Subcutaneous abdominal adipose tissue (tissue), 5 donors: ENCODE measurements at regions not wholly inside any gene's neighbourhood (a gene's known extent, or its start where the extent isn't known, plus 50 kb on each side); places are given as distances from the start of the nearest gene placed in this dataset.

Experiments used
- H3K27ac ChIP-seq: one replicate; pipeline ENCODE4 v1.7.0; 2013; ENCODE audit warnings: low read depth, mild to moderate bottlenecking, inconsistent platforms, low read length, moderate library complexity
- H3K27me3 ChIP-seq, 5 donors: one replicate each; pipeline ENCODE4 v1.7.0; 2013; ENCODE audit warnings: low read length in 5 of 5, inconsistent platforms in 1 of 5; ENCODE audit not compliant: control insufficient read depth in 5 of 5, insufficient read depth in 4 of 5
- H3K36me3 ChIP-seq, 5 donors: one replicate each; pipeline ENCODE4 v1.7.0; 2013; ENCODE audit warnings: low read length in 5 of 5; ENCODE audit not compliant: control insufficient read depth in 5 of 5, insufficient read depth in 5 of 5
- H3K4me1 ChIP-seq, 5 donors: one replicate each; pipeline ENCODE4 v1.7.0; 2013; ENCODE audit warnings: low read length in 5 of 5, mild to moderate bottlenecking in 3 of 5, moderate library complexity in 1 of 5; ENCODE audit not compliant: control insufficient read depth in 5 of 5, insufficient read depth in 5 of 5
- H3K4me3 ChIP-seq, 5 donors: one replicate each; pipeline ENCODE4 v1.7.0; 2013; ENCODE audit warnings: low read length in 5 of 5, low read depth in 1 of 5
- H3K9ac ChIP-seq, 5 donors: one replicate each; pipeline ENCODE4 v1.7.0; 2013; ENCODE audit warnings: low read length in 5 of 5, mild to moderate bottlenecking in 4 of 5, moderate library complexity in 3 of 5
- H3K9me3 ChIP-seq, 5 donors: one replicate each; pipeline ENCODE4 v1.7.0; 2013; ENCODE audit warnings: low read length in 5 of 5; ENCODE audit not compliant: control insufficient read depth in 5 of 5
- donor health status: healthy.
- donor health status: healthy.
- donor health status: healthy.
- donor health status: healthy.
- donor health status: healthy.

DNA sequence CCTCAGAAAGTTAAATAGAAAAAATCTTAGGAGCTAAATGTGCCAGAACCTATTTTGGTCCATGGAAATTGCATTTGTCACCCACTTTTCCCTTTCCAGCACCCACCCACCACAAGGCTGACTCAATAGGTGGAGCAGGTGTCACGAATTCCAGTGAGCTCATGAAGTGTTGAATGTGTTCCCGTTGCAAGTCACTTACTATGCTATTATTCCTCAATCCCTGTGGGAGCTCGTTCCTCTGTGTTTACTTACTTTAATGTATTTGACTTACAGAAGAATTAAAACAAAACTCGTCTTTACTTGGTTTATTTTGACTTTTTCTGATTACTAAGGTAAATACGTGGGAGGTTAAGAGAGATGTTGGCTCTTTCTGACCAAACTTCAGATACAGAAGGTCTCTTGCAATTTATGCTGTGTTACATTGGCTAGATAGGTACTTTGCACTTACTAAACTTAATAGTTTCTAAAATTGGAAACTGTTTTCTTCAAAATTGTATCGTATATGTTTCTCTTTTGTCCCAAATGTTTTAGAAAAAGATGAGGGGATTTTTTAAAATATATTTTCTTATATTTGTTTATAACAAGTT is 269.4 kb upstream of the NOVA1 start:
- Histone ChIP-seq H3K36me3 (no peaks in the 10 kb centered on the region), H3K9ac (no peak overlapping the region), H3K27ac (no peak overlapping the region), H3K9me3 (no peaks in the 10 kb centered on the region), H3K4me3 (no peak overlapping the region), H3K4me1 (peaks cover 0 to 4% (median under 1%) of the 10 kb centered on the region in 5 donors), H3K27me3 (no peaks in the 10 kb centered on the region)

DNA sequence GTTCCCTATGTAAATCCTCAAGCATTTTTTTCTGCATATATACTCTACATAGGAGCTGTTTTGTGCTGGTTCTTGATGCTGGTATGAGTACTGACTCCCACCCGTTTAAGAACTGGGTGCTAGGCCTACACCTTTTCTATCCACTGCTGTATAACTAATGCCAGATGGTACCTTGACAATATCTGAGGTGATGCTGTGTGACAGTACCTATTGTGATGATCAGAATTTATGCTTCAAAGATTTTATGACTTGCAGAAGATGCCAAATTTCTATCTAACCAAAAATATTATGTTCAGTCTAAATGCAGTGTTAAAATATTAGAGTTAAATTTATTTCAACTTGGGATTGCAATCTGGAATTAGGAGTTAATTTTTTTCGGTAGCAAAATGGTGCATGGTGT is 272.3 kb upstream of the NOVA1 start:
- no peak overlapping the region for H3K27ac ChIP-seq
- no peak overlapping the region for H3K9ac ChIP-seq
- H3K4me1 ChIP-seq = peaks cover 0 to 9% (median 4%) of the 10 kb centered on the region in 5 donors
- no peaks in the 10 kb centered on the region for H3K27me3 ChIP-seq
- no peak overlapping the region for H3K4me3 ChIP-seq
- H3K36me3 ChIP-seq = no peaks in the 10 kb centered on the region
- H3K9me3 ChIP-seq = no peaks in the 10 kb centered on the region

DNA sequence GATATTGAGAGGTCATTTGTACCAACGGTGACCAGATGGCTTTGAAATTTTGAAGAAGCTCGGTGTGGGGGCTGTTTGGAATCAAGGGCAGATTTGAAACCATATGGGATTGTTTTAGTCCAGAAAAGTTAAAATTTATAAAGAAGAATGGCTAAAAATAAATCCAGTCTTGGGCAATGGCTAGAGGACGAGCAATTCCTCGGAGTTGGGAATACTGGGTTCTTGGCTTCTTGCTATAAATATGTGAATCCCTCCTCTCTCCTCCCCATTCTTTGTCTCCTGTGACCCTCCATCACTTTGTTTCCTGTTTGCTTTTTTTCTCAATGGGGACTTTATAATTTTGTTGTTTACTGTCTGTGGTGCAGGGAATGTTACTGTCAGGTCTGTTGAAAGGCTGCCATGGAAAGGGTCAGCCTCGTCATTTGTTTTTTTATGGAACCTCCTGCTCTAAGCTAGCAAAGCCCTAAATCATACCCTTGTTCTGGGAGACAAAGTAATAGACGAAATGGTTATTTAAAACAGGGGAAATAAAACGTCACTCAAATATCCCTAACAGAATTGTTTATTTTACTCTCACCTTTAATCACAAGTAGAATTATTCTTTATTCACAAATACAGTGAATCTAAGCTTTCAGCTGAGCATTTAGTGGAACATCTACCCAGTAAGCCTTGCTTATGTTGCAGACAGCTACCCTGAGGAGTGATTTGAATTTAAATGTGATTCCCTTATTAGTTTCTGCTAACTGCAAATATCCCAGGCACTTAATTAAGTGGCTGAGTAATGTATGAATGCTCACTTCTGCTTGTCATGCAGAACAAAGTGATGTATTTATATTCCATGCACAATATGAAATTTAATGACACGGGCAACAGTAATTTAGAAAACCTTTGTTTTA is 273.1 kb upstream of the NOVA1 start:
- Histone ChIP-seq H3K4me3 (no peak overlapping the region), H3K9ac (no peak overlapping the region), H3K27ac (peak overlapping the region; percentile 12), H3K27me3 (no peaks in the 10 kb centered on the region), H3K36me3 (no peaks in the 10 kb centered on the region), H3K4me1 (peaks cover 0 to 9% (median 4%) of the 10 kb centered on the region in 5 donors), H3K9me3 (no peaks in the 10 kb centered on the region)

DNA sequence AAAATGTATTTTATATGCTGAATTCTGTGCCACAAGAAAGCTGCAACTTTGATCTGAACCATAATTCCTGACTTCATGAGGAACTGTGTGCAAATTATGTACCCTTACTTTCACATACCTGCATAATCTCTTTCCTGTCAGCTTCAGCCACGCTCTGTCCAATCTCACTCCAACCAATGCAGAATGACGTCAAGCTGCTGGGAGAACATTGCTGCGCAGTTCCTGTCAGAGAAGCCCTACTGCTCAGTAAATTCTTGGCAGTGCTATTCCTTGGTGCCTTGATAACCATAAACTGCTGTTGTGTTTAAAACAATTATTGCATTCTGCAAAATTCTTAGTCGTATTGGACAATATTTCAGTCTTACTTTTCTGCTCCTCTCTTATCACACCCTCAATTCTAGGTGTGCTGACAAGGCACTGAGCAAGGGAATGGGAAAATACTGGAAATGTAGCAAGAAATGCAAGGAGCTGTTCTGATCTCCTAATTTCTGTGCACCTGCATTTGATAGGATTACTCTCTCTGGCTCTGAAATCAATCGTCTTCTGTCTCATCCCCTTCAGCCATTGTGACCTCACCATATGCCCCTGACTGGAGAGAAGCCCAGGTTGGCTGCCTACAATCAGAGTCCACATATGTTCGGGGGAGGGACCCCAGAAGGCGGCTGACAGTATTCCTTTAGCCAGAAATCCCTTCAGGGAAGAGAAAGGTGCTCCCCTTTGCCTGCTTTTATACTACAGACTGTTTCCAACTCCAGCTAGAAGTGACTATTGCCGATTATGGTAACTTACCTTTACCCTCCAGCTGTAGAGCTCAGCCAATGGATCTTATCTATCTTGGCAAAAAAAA is 274.9 kb upstream of the NOVA1 start:
- Histone ChIP-seq H3K4me1 (peaks cover 0 to 9% (median 0%) of the 10 kb centered on the region in 5 donors), H3K27ac (no peak overlapping the region), H3K9ac (no peak overlapping the region), H3K4me3 (no peak overlapping the region), H3K36me3 (no peaks in the 10 kb centered on the region), H3K27me3 (no peaks in the 10 kb centered on the region), H3K9me3 (no peaks in the 10 kb centered on the region)

DNA sequence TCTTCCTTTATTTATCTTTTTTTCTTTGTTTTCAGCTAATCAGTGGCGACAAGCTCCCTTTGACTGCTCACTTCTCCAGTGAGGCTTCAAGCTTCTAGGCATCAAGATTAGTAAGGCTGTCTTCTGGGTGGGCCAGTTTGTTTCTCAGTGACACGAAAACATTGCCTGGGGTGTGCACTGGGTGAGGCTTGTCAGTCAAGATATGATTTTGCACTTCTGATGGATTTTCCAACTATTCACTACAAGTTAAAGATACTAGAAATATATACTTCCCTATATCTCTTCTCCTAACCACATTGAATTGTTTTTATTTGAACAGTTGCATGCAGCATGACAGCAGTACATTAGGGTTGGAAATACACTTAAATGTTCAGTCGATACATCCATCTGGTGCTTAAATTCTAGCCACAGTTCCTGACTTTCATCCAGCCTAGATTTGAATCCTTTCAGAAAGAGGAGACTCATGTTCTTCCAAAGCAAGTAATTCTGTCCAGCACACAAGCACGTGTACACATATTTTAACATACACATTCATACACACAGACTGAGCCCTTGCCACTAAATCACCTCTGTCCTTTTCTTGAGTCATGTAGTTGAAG is 275.6 kb upstream of the NOVA1 start:
- Histone ChIP-seq H3K9me3 (no peaks in the 10 kb centered on the region), H3K27me3 (no peaks in the 10 kb centered on the region), H3K4me1 (peaks cover 0 to 9% (median 0%) of the 10 kb centered on the region in 5 donors), H3K27ac (no peak overlapping the region), H3K36me3 (no peaks in the 10 kb centered on the region), H3K9ac (no peak overlapping the region), H3K4me3 (no peak overlapping the region)

DNA sequence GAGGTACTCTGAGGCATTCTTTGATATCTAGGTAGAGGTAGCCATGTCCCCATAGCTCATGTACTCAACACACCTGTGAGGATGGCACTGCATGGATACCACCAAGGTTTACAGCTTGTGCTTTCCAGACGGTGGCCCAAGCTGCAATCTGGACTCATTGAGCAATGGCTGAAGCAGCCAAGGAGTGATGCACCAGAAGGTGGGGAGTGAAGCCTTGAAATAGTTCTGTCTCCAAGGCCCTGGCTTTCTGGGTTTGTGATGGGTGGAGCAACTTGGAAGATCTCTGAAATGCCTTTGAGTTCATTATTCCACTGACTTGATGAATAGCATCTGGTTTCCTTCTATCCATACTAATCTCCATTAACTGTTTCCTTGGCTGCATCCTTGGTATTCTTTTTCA is 290.0 kb upstream of the NOVA1 start:
- H3K9ac ChIP-seq = no peak overlapping the region

DNA sequence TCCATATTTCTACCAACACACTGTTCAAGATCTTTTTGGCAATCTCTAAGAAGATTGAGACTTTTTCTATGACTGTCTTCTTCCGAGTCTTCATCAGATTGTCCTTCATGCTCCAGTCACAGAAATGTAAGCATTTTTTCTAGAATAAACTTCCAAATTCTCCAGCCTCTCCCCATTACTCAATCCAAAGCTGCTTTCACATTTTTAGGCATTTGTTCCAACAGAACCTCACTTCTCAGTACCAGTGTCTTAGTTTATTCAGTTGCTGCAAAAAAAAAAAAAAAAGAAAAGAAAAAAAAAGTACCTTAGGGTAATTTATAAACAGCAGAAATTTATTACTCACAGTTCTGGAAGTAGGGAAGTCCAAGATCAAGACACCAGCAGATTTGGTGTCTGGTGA is 290.8 kb upstream of the NOVA1 start:
- H3K4me3 ChIP-seq = no peak overlapping the region
- H3K27me3 ChIP-seq = no peaks in the 10 kb centered on the region
- no peak overlapping the region for H3K9ac ChIP-seq
- H3K27ac ChIP-seq = no peak overlapping the region
- H3K9me3 ChIP-seq = peaks cover 0 to 3% (median 0%) of the 10 kb centered on the region in 5 donors
- peaks cover 0 to 2% (median 0%) of the 10 kb centered on the region in 5 donors for H3K4me1 ChIP-seq
- no peaks in the 10 kb centered on the region for H3K36me3 ChIP-seq

More for the DNA sequence above, 290.0 kb upstream of the NOVA1 start:
- H3K36me3 ChIP-seq = no peaks in the 10 kb centered on the region
- H3K4me1 ChIP-seq = peaks cover 0 to 2% (median 0%) of the 10 kb centered on the region in 5 donors
- no peak overlapping the region for H3K27ac ChIP-seq
- H3K9me3 ChIP-seq = peaks cover 0 to 5% (median 0%) of the 10 kb centered on the region in 5 donors
- H3K27me3 ChIP-seq = no peaks in the 10 kb centered on the region
- no peak overlapping the region for H3K4me3 ChIP-seq

DNA sequence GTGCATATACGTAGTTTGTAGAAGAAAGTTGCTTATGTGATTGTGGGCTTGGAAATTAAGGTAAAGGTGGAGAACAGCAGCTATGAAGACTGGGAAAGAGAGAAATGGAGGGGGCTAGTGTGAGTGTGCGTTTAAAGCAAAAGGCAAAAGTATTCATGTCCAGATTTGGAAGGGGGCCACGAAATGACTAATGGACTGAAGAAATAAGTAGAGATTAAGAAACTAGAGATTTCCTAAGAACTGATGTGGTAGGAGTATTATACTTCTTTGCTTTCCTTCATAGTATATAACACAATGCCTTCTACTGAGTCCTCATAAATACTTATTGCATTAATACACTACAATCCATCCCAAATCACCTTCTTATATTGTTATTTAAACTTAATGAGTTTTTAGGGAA is 298.6 kb upstream of the NOVA1 start:
- H3K27me3 ChIP-seq = no peaks in the 10 kb centered on the region
- H3K4me3 ChIP-seq = no peak overlapping the region
- no peaks in the 10 kb centered on the region for H3K36me3 ChIP-seq
- H3K4me1 ChIP-seq = peaks cover 0 to 6% (median 0%) of the 10 kb centered on the region in 5 donors
- H3K27ac ChIP-seq = no peak overlapping the region
- H3K9ac ChIP-seq = no peak overlapping the region
- H3K9me3 ChIP-seq = peaks cover 0 to 6% (median 2%) of the 10 kb centered on the region in 5 donors

DNA sequence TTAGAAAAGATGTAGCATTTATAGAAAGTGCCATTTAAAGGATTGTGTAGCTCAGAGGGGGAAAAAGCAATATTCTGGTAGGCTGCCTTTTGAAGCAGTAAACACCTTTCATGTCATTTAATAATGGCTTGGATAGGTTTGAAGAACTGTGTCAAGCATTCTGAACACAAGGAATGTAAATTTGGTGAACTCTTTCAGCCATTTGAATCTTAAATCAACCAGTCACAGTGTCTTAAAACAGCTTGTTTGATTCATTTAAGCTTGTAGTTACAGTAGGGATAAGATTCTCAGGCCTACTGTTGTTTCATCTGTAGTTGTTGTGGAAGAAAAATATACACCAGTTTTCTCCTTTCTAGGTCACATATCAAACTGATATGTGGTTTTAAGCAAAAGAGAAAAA is 299.4 kb upstream of the NOVA1 start:
- peaks cover 0 to 6% (median 0%) of the 10 kb centered on the region in 5 donors for H3K4me1 ChIP-seq
- no peak overlapping the region for H3K27ac ChIP-seq
- H3K9me3 ChIP-seq = peaks cover 0 to 6% (median 2%) of the 10 kb centered on the region in 5 donors
- no peak overlapping the region for H3K9ac ChIP-seq
- H3K36me3 ChIP-seq = no peaks in the 10 kb centered on the region
- no peak overlapping the region for H3K4me3 ChIP-seq
- no peaks in the 10 kb centered on the region for H3K27me3 ChIP-seq
